Right lobe of liver (tissue), 6 donors: ENCODE measurements at regions not wholly inside any gene's neighbourhood (a gene's known extent, or its start where the extent isn't known, plus 50 kb on each side); places are given as distances from the start of the nearest gene placed in this dataset.

ENCODE experiments used
- ATAC-seq, 4 donors: fragments of 200-7000 bp; cut with Tn5 transposase; one replicate each; pipeline ENCODE4 v1.9.1; 2020; ENCODE audit warnings: mild to moderate bottlenecking in 4 of 4, moderate library complexity in 4 of 4
- DNase-seq, 3 donors: peaks; one replicate each; pipeline ENCODE4 v3.0.0-alpha.2; 2020
- H3K27ac ChIP-seq, 3 donors: fragments of 200-600 bp; one replicate each; pipeline ENCODE4 v1.8.0; 2022
- H3K27me3 ChIP-seq, 2 donors: fragments of 200-600 bp; one replicate each; pipeline ENCODE4 v1.8.0; 2022
- H3K36me3 ChIP-seq, 4 donors: fragments of 200-600 bp; sonication (generic) in 1 of 4; one replicate each; pipeline versions ENCODE4 v1.5.1 to v1.8.0; 2017 to 2022; ENCODE audit warnings: control low read depth in 1 of 4
- H3K4me1 ChIP-seq, 4 donors: fragments of 200-600 bp; sonication (generic) in 1 of 4; one replicate each; pipeline versions ENCODE4 v1.5.1 to v1.8.0; 2017 to 2022; ENCODE audit warnings: control low read depth in 1 of 4
- H3K4me3 ChIP-seq, 3 donors: fragments of 200-600 bp; one replicate each; pipeline ENCODE4 v1.8.0; 2022
- H3K9me3 ChIP-seq, 4 donors: fragments of 200-600 bp; sonication (generic) in 1 of 4; one replicate each; pipeline versions ENCODE4 v1.5.1 to v1.8.0; 2017 to 2022; ENCODE audit warnings: control low read depth in 1 of 4
- POLR2A ChIP-seq: fragments of 450-650 bp; IDR thresholded peaks from one replicate; pipeline ENCODE4 v1.6.1; 2017; ENCODE audit warnings: antibody characterized with exemption, mild to moderate bottlenecking
- WGBS: methylation state at CpG from one replicate; pipeline ENCODE4 v1.1.6; 2018; ENCODE audit warnings: low coverage, low lambda C conversion rate; ENCODE audit not compliant: insufficient coverage; ENCODE audit errors: missing lambda C conversion rate; 5-methylcytosine and 5-hydroxymethylcytosine counted together
- intact Hi-C, 2 donors: fragments of 100-400 bp; cut with DNase I; formaldehyde crosslinking; loops; one replicate each; pipeline versions ENCODE4 v1.11.2 to v1.14.1; 2022
- TF ChIP-seq, protein P1 (sequence below), 4 donors: fragments of 200-600 bp in 3 of 4; fragments of 450-650 bp in 1 of 4; IDR thresholded peaks; one replicate each; pipeline versions ENCODE4 v1.5.1 to v1.8.0; 2016 to 2022; ENCODE audit warnings: antibody characterized with exemption in 4 of 4, mild to moderate bottlenecking in 2 of 4
- donor health status: DM: no; HTN: yes; CAD: no.
- donor health status: DM: no; HTN: no; CAD: no.
- donor health status: DM: no; HTN: no; CAD: no.
- donor health status: DM: no; HTN: yes; CAD: no.
- donor health status: DM: no; HTN: yes; CAD: no.

DNA sequence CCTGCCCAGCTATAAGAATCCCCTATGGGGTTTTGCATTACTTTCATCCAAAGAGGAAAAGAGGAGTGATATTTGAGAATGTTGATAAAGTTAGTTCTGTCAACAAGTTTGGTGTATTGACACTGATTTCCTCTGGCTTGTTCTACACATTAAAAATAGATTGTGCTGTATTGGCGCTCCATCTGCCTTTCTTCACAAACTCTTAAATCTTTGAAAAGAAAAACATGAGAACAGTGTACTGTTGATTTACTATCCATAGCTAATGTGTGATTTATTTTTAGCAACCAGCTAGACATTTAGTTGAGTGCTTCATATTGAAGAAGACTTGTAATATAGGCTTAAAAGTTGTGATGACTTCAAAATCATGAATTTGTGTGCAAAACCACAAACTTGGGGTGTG is 261.2 kb upstream of the ANKRD50 start:
- Histone ChIP-seq H3K4me1 (no peaks in the 10 kb centered on the region), H3K36me3 (no peaks in the 10 kb centered on the region), H3K9me3 (no peaks in the 10 kb centered on the region), H3K27ac (no peak overlapping the region), H3K27me3 (no peaks in the 10 kb centered on the region), H3K4me3 (no peak overlapping the region)
- intact Hi-C loops, result no loop called here
- WGBS, result 82% methylated on average over 1 of the region's 1 CpG
- no peak for DNase-seq
- TF ChIP-seq POLR2A, result no peak
- TF ChIP-seq, protein P1, sequence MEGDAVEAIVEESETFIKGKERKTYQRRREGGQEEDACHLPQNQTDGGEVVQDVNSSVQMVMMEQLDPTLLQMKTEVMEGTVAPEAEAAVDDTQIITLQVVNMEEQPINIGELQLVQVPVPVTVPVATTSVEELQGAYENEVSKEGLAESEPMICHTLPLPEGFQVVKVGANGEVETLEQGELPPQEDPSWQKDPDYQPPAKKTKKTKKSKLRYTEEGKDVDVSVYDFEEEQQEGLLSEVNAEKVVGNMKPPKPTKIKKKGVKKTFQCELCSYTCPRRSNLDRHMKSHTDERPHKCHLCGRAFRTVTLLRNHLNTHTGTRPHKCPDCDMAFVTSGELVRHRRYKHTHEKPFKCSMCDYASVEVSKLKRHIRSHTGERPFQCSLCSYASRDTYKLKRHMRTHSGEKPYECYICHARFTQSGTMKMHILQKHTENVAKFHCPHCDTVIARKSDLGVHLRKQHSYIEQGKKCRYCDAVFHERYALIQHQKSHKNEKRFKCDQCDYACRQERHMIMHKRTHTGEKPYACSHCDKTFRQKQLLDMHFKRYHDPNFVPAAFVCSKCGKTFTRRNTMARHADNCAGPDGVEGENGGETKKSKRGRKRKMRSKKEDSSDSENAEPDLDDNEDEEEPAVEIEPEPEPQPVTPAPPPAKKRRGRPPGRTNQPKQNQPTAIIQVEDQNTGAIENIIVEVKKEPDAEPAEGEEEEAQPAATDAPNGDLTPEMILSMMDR (IDR thresholded peaks at IDR 0.05), result no peak
- ATAC-seq, result no peak

DNA sequence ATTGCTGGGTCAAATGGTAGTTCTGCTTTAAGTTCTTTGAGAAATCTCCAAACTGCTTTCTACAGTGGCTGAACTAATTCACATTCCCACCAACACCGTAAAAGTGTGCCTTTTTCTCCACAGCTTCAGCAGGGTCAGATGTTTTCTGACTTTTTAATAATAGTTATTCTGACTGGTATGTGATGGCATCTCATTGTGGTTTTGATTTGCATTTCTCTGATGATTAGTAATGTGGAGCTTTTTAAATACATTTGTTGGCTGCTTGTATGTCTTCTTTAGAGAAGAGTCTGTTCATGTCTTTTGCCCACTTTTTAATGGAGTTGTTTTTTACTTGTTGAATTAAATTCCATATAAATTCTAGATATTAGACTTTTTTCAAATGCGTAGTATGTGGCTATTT is 257.5 kb upstream of the ANKRD50 start:
- no peaks in the 10 kb centered on the region for H3K27me3 ChIP-seq
- intact Hi-C loops, result no loop called here
- H3K4me1 ChIP-seq, result no peaks in the 10 kb centered on the region
- no peaks in the 10 kb centered on the region for H3K9me3 ChIP-seq
- TF ChIP-seq, protein P1 (IDR thresholded peaks at IDR 0.05), result no peak
- 71% methylated on average over 2 of the region's 2 CpGs for WGBS
- DNase-seq, result no peak
- no peak for ATAC-seq
- no peak overlapping the region for H3K27ac ChIP-seq
- no peak overlapping the region for H3K4me3 ChIP-seq
- H3K36me3 ChIP-seq, result no peaks in the 10 kb centered on the region

DNA sequence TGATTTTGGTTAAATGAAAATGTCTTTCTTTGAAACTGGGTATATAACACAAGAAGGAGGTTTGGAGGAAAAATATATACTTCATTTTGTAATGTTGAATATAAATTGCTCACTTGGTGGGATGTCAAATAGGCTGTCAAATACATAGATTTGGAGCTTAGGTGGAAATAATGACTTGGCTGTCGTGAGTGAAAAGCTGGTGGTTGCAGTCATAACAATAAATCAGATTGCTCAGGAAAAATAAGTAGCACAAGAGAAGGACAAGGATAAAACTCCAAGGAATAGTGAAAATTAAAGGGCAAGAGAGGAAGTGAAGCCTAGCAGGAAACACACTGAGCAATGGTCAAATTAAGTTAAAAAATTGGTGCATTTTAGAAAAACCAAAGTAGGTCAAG is 253.0 kb upstream of the ANKRD50 start:
- H3K36me3 ChIP-seq, result no peaks in the 10 kb centered on the region
- TF ChIP-seq, protein P1 (IDR thresholded peaks at IDR 0.05), result no peak
- TF ChIP-seq POLR2A, result no peak
- H3K27ac ChIP-seq, result no peak overlapping the region
- DNase-seq, result no peak
- ATAC-seq, result no peak
- H3K4me1 ChIP-seq, result no peaks in the 10 kb centered on the region
- no peak overlapping the region for H3K4me3 ChIP-seq
- 92% methylated on average over 1 of the region's 1 CpG for WGBS
- no peaks in the 10 kb centered on the region for H3K9me3 ChIP-seq
- intact Hi-C loops, result no loop called here
- H3K27me3 ChIP-seq, result no peaks in the 10 kb centered on the region

DNA sequence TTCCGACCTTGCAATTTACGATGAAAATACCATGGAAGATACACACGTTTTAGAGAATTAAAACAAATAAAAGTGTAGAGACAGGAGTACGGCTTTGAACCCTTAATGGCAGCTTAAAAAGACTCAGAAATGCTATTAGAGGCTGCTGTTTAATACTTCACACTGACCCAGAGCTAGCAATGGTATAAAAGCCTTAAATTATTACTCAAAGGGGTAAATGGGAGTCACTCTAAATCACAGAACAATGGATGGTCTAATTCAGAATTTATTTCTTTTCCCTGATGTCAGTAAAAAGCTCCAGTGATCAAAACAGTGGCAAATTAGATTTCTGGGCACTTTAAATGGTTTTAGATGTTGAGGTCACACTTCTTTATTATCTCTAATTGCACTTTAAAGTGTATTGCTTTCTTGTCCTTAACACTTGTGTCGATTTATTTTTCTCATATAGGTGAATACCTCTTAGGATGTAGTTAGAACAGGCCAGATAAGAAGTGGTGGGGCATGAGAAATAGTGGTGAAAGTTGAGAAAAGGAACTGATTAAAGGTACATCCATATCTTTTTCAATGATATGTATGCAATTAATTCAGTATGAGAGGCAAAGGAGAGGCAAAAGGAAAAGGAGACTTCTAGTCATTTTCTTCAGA is 252.4 kb upstream of the ANKRD50 start:
- ATAC-seq (no peak), DNase-seq (no peak)
- no peak overlapping the region for H3K4me3 ChIP-seq
- no peak for TF ChIP-seq POLR2A
- TF ChIP-seq, protein P1 (IDR thresholded peaks at IDR 0.05), result no peak
- no peaks in the 10 kb centered on the region for H3K27me3 ChIP-seq
- H3K27ac ChIP-seq, result no peak overlapping the region
- intact Hi-C loops, result no loop called here
- H3K4me1 ChIP-seq, result no peaks in the 10 kb centered on the region
- WGBS, result 51% methylated on average over 5 of the region's 5 CpGs
- H3K36me3 ChIP-seq, result no peaks in the 10 kb centered on the region
- no peaks in the 10 kb centered on the region for H3K9me3 ChIP-seq

DNA sequence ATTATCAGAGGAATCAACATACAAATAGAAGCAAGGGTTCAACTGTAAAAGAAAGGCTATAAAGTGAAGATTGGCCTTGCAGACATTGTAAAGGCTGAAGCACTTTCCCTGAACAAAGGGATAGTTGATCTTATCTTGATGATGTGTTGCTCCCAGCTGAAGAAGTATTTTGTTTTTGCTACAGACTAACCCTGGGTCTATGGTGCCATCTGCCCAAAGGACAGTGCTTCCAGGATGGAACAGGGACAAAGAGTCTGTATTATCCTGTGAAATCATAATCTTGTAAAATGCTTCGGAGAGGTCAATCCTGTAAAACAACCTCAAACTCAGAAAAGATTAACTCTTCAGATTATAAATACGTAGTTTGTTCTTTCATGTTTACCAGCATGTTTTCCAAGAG is 251.7 kb upstream of the ANKRD50 start:
- 64% methylated on average over 2 of the region's 2 CpGs for WGBS
- no peaks in the 10 kb centered on the region for H3K36me3 ChIP-seq

More for the DNA sequence above, 251.7 kb upstream of the ANKRD50 start:
- no peaks in the 10 kb centered on the region for H3K27me3 ChIP-seq
- DNase-seq, result no peak
- H3K27ac ChIP-seq, result no peak overlapping the region
- intact Hi-C loops, result no loop called here
- no peak for ATAC-seq
- no peak for TF ChIP-seq POLR2A
- TF ChIP-seq, protein P1 (IDR thresholded peaks at IDR 0.05), result no peak
- no peaks in the 10 kb centered on the region for H3K9me3 ChIP-seq
- no peaks in the 10 kb centered on the region for H3K4me1 ChIP-seq
- no peak overlapping the region for H3K4me3 ChIP-seq
